ENCODE measurements at regions not wholly inside any gene's neighbourhood (a gene's known extent, or its start where the extent isn't known, plus 50 kb on each side); places are given as distances from the start of the nearest gene placed in this dataset.

DNA sequence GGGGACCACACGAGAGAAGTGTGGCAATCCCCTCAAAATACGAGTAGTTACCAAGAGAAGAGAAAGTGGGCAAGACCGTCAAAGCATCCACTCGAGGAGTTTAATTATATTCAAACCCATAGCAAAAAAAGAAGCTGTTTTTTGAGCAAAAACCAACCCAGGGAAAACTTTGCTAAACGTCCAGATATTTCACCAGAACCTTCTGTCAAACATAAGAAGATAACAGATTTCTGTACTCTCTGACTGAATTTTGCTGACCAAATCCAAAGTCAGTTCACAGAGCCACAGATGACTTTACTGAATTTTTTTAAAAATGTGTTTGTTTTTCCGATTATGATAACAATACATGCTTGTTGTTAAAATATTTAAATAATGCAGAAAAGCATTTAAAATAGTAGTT lies 145.6 kb upstream of the PTPN1 start:
- no peak overlapping the region for H3K4me3 ChIP-seq (ENCODE audit: low read depth, low read length)
- TF ChIP-seq, protein P1, sequence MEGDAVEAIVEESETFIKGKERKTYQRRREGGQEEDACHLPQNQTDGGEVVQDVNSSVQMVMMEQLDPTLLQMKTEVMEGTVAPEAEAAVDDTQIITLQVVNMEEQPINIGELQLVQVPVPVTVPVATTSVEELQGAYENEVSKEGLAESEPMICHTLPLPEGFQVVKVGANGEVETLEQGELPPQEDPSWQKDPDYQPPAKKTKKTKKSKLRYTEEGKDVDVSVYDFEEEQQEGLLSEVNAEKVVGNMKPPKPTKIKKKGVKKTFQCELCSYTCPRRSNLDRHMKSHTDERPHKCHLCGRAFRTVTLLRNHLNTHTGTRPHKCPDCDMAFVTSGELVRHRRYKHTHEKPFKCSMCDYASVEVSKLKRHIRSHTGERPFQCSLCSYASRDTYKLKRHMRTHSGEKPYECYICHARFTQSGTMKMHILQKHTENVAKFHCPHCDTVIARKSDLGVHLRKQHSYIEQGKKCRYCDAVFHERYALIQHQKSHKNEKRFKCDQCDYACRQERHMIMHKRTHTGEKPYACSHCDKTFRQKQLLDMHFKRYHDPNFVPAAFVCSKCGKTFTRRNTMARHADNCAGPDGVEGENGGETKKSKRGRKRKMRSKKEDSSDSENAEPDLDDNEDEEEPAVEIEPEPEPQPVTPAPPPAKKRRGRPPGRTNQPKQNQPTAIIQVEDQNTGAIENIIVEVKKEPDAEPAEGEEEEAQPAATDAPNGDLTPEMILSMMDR (conservative IDR thresholded peaks at IDR 0.05; ENCODE audit: low read depth, low read length), result no peak
- no peak for DNase-seq (ENCODE audit: low read depth)

DNA sequence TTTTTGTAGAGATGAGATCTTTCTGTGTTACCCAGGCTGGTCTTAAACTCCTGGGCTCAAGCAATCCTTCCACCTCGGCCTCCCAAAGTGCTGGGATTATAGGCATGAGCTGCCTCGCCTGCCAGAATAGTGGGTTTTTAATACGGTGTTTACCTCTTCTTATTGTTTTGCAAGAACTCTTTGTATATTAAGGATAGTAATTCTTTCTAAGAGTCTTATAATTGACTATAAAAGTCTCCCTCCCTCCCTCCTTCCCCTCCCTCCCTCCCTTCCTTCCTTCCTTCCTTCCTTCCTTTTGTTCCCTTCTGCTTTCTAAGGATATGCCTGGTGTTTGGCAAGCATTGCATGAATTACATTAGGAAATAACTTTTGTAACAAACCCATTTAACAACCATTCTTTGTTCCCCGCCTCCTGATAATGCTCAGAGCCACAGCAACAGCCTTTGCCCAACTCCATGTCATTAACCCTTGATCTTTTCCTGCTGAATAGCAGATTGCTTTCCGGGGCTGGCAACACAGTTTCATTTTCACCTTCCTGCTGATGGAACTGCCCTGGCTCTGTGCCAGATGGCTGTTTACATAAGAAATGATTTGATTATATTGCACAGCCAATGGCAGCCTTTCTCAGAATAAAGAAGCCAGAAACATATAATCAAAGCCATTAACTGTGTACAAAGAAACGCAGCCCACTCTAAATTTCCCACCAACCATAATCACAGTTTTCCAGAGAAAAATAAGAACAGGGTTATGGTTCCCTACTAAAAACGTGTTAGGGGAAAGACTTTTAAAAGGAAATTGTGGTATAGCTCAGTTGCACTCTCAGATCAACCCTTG lies 143.7 kb upstream of the PTPN1 start:
- H3K4me3 ChIP-seq (ENCODE audit: low read depth, low read length), result no peak overlapping the region
- DNase-seq (ENCODE audit: low read depth), result peak; percentile 84
- TF ChIP-seq, protein P1 (conservative IDR thresholded peaks at IDR 0.05; ENCODE audit: low read depth, low read length), result no peak

DNA sequence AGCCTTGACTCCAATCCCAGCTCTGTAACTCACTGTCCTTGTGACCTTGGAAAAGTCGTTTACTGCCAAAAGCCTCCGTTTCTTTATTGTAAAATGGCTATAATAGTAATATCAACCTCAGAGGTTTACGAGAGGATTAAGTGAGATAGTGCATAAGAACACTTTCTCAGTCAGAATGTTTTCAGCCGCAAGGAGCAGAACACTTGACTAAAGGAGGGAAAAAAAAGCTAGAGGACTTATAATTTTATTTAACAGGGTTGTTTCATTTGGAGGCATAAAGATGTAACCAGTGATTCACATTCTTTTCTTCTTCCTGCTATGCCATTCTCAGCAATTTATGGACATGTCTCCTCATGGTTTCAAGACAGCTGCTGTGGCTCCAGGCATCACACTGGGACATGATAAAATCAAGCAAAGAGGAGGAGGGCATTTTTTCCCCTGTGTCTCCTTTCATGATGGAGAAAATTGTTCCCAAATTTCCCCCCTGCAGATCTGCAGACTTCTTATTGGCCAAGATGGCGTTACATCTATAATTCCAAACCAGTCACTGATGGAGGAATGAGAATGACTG lies 143.0 kb upstream of the PTPN1 start:
- DNase-seq (ENCODE audit: low read depth), result no peak
- TF ChIP-seq, protein P1 (conservative IDR thresholded peaks at IDR 0.05; ENCODE audit: low read depth, low read length), result no peak
- H3K4me3 ChIP-seq (ENCODE audit: low read depth, low read length), result no peak overlapping the region

DNA sequence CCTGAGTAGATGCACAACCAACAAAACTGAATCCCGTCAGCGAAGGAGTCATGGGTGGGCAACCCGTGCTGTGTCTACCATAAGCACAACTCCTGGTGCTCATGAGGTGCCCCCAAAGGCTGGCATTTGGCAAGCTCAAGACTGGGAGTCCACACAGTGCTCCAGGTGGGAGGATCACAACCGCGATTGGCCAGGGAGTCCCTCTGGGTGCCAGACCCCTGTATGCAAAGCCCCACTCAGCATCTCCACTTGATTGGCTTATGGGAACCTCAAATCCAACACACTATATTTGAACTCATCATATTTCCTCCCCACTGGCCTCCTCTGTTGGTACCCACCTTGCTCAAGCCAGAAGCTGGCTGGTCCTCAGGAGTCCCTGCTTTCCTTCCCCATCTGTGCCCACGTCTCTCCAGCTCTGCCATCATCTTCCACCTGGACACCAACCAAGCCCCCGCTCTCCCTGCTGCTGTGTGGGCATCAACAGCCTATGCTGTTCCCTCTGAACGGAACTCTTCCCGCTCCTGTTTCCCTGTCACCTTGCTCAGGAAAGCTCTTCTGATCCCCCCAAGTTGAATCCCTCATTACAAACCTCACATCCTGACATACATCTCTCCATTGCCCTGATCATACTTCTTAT lies 142.3 kb upstream of the PTPN1 start:
- H3K4me3 ChIP-seq (ENCODE audit: low read depth, low read length), result no peak overlapping the region
- TF ChIP-seq, protein P1 (conservative IDR thresholded peaks at IDR 0.05; ENCODE audit: low read depth, low read length), result no peak
- DNase-seq (ENCODE audit: low read depth), result no peak

DNA sequence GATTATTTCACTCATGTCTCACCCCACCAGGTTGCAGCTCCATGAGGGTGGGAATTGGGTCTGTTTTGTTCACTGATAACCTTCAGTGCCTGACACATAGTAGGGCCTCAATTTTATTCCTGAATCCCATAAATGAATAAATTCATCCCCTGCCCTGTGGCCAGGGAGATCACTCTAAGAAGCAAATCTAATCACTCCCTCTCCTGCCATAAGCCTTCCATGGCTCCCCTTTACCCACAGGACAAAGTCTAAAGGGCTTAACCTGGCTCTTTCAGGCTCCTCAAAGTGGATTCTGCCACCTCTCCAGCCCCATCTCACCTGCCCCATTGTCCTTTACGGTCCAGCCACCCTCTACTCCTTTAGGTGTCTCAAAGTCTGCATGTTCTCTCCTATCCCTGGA lies 141.8 kb upstream of the PTPN1 start:
- no peak overlapping the region for H3K4me3 ChIP-seq (ENCODE audit: low read depth, low read length)
- TF ChIP-seq, protein P1 (conservative IDR thresholded peaks at IDR 0.05; ENCODE audit: low read depth, low read length), result no peak
- no peak for DNase-seq (ENCODE audit: low read depth)

DNA sequence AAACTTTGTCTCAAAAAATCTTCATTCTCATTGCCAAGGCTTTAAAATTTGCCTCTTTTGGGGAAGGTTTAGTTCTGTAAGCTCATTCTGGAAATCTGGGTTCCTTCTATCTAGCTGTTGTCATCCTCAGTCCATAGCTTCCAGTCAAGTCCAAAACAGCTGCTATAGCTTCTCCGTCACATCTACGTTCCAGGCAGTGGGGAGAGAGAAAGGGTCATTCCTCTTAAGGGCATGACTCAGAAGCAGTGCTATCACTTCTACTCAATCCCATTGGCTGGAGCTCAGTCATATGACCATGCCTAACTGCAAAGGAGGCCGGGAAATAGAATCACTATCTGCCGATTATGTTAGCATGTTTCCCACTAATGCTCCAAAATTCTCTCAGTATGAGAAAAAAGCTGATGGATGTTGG lies 141.4 kb upstream of the PTPN1 start:
- peak; percentile 81 for DNase-seq (ENCODE audit: low read depth)
- TF ChIP-seq, protein P1 (conservative IDR thresholded peaks at IDR 0.05; ENCODE audit: low read depth, low read length), result no peak
- no peak overlapping the region for H3K4me3 ChIP-seq (ENCODE audit: low read depth, low read length)

All from choroid plexus epithelial cell (primary cell).